Esophagus muscularis mucosa (tissue), 4 donors: ENCODE measurements at regions not wholly inside any gene's neighbourhood (a gene's known extent, or its start where the extent isn't known, plus 50 kb on each side); places are given as distances from the start of the nearest gene placed in this dataset.

Source experiments
- DNase-seq: peaks from one replicate; pipeline ENCODE4 v3.0.0-alpha.2; 2017; ENCODE audit errors: extremely low spot score
- H3K27ac ChIP-seq, 4 donors: fragments of 200-600 bp; sonication (generic); replicated peaks in 1 of 4; 1 replicate in 3 of 4; 2 replicates in 1 of 4; pipeline ENCODE4 v1.5.1; 2016 to 2019; ENCODE audit warnings: mild to moderate bottlenecking in 1 of 4
- H3K27me3 ChIP-seq, 4 donors: fragments of 200-600 bp; sonication (generic); one replicate each; pipeline versions ENCODE4 v1.5.1 to v1.6.0; 2016 to 2019
- H3K36me3 ChIP-seq, 4 donors: fragments of 200-600 bp; sonication (generic); one replicate each; pipeline ENCODE4 v1.5.1; 2016 to 2019
- H3K4me1 ChIP-seq, 4 donors: fragments of 200-600 bp; sonication (generic); one replicate each; pipeline ENCODE4 v1.5.1; 2016 to 2019
- H3K4me3 ChIP-seq, 4 donors: fragments of 200-600 bp; sonication (generic); 1 replicate in 2 of 4; 2 replicates in 2 of 4; pipeline ENCODE4 v1.5.1; 2016 to 2019; ENCODE audit warnings: mild to moderate bottlenecking in 4 of 4, moderate library complexity in 1 of 4
- H3K9me3 ChIP-seq, 4 donors: fragments of 200-600 bp; sonication (generic); 1 replicate in 3 of 4; 2 replicates in 1 of 4; pipeline ENCODE4 v1.5.1; 2016 to 2019
- EP300 ChIP-seq: sonication (generic); formaldehyde crosslinking; IDR thresholded peaks from one replicate; pipeline ENCODE4 v1.6.1; 2017; ENCODE audit warnings: antibody characterized with exemption
- POLR2A ChIP-seq: fragments of 450-650 bp; IDR thresholded peaks from one replicate; pipeline ENCODE4 v1.6.1; 2017; ENCODE audit warnings: antibody characterized with exemption, moderate library complexity, mild to moderate bottlenecking, low read depth
- POLR2AphosphoS5 ChIP-seq, 2 donors: sonication (generic); formaldehyde crosslinking; IDR thresholded peaks; one replicate each; pipeline ENCODE4 v1.6.1; 2017; ENCODE audit warnings: antibody characterized with exemption in 2 of 2
- WGBS: methylation state at CpG from one replicate; pipeline ENCODE4 v1.1.5; 2018; 5-methylcytosine and 5-hydroxymethylcytosine counted together
- intact Hi-C: fragments of 100-400 bp; cut with DNase I; formaldehyde crosslinking; loops from one replicate; pipeline ENCODE4 v1.15.1; 2023
- TF ChIP-seq, protein P1 (sequence below), 3 experiments: fragments of 200-600 bp in 2 of 3; fragments of 450-650 bp in 1 of 3; sonication (generic) in 2 of 3; IDR thresholded peaks; one replicate each; pipeline ENCODE4 v1.5.1; 2017 to 2019; ENCODE audit warnings: antibody characterized with exemption in 3 of 3, mild to moderate bottlenecking in 2 of 3, moderate library complexity in 1 of 3

DNA sequence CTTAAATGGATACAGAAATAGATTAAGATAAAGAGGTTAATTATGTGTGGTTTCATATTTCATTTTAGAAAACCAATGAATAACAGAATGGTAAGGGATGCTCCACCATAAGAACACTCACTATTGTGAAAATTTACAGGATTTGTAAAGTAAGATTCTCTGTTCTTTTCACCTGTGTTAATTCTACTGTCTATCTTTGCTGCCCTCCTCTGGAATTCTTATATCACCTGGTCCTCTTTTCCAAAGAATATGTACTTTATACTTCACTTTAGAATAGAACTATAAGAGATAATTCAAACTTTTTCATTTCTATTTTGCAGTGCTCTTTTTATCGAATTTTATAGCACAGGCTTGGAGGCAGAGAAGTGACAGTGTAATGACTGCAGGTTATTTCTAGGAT lies 213.4 kb downstream of the LURAP1L start:
- TF ChIP-seq, protein P1, sequence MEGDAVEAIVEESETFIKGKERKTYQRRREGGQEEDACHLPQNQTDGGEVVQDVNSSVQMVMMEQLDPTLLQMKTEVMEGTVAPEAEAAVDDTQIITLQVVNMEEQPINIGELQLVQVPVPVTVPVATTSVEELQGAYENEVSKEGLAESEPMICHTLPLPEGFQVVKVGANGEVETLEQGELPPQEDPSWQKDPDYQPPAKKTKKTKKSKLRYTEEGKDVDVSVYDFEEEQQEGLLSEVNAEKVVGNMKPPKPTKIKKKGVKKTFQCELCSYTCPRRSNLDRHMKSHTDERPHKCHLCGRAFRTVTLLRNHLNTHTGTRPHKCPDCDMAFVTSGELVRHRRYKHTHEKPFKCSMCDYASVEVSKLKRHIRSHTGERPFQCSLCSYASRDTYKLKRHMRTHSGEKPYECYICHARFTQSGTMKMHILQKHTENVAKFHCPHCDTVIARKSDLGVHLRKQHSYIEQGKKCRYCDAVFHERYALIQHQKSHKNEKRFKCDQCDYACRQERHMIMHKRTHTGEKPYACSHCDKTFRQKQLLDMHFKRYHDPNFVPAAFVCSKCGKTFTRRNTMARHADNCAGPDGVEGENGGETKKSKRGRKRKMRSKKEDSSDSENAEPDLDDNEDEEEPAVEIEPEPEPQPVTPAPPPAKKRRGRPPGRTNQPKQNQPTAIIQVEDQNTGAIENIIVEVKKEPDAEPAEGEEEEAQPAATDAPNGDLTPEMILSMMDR (IDR thresholded peaks at IDR 0.05): peak in 1 of 3 experiments; percentile 18
- TF ChIP-seq POLR2A: no peak
- Histone ChIP-seq H3K27me3 (no peaks in the 10 kb centered on the region), H3K4me1 (no peaks in the 10 kb centered on the region), H3K4me3 (no peak overlapping the region), H3K36me3 (no peaks in the 10 kb centered on the region), H3K9me3 (no peaks in the 10 kb centered on the region), H3K27ac (no peak overlapping the region)
- WGBS: 78% methylated on average over 1 of the region's 1 CpG
- intact Hi-C loops: loop anchor here (10.0 kb wide), 1 partner anchor 263 kb away; no protein-coding TSS in a partner anchor
- no peak for DNase-seq

DNA sequence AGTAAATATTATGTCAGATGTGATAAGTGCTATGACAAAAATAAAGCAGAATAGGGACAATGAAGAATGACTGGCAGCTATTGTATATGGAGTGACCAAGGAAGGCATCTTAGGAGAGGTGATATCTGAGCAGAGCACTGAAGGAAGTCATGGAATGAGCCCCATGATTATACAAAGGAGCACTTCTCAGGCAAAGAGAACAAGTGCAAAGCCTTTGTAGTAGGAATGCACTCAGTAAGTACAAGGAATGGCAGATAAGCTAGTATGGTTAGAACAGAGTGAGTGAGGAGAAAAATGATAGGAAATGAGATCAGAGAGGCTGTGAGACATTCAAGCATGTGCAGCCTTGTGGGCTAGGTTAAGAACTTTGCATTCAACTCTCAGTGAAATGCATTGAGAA lies 214.8 kb downstream of the LURAP1L start:
- intact Hi-C loops: loop anchor here (10.0 kb wide), 1 partner anchor 265 kb away; no protein-coding TSS in a partner anchor

DNA sequence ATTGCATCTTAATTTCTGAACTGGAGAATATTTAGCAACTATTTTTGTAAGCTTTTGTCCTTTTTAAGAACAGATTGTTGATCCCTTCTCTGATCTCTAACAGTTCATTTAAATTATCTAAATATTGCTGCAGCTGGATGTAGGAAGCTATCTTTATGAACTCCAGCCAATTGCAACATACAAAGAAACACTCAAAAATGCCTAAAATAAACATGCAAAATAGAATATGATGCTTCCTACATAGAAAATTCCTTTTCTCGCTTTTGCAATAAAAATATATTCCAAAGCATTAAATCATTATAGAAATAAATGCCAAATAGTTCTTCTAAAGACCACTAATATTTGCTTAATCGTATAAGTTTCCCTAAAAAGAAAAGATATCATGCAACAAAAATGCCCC lies 218.6 kb downstream of the LURAP1L start:
- DNase-seq: no peak
- TF ChIP-seq EP300 (no peak), POLR2AphosphoS5 (IDR thresholded peaks at IDR 0.05) (no peak), POLR2A (no peak)
- TF ChIP-seq, protein P1 (IDR thresholded peaks at IDR 0.05): no peak
- no peaks in the 10 kb centered on the region for H3K36me3 ChIP-seq
- no peaks in the 10 kb centered on the region for H3K9me3 ChIP-seq
- WGBS: 76% methylated on average over 2 of the region's 2 CpGs
- intact Hi-C loops: no loop called here
- H3K27me3 ChIP-seq: no peaks in the 10 kb centered on the region
- H3K27ac ChIP-seq: no peak overlapping the region
- peaks cover 0 to 9% (median 6%) of the 10 kb centered on the region in 4 donors for H3K4me1 ChIP-seq
- no peak overlapping the region for H3K4me3 ChIP-seq

More for the DNA sequence above, 214.8 kb downstream of the LURAP1L start:
- no peaks in the 10 kb centered on the region for H3K9me3 ChIP-seq
- no peak overlapping the region for H3K4me3 ChIP-seq
- TF ChIP-seq POLR2AphosphoS5 (IDR thresholded peaks at IDR 0.05): no peak
- TF ChIP-seq EP300: no peak
- TF ChIP-seq POLR2A: no peak
- TF ChIP-seq, protein P1 (IDR thresholded peaks at IDR 0.05): no peak
- no peaks in the 10 kb centered on the region for H3K36me3 ChIP-seq
- H3K4me1 ChIP-seq: no peaks in the 10 kb centered on the region
- no peak overlapping the region for H3K27ac ChIP-seq
- no peaks in the 10 kb centered on the region for H3K27me3 ChIP-seq
- no peak for DNase-seq

DNA sequence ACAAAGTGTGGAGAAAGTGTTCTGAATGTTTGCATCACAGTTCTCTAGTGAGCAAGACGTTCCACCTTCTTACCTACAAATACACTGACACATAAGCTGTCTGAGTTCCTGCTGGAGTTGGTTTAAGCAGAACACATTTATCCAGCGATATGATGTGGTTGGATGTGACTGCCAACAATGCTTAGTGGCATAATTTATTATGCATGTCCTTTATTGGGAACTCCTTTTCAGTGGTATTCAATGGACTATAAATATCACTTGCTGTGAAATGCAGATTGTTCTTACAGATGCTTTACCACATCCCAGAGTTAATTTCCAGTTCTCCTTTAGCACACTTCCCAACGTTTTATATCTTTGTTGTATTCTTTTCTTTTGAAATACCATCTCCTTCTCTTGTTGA lies 222.2 kb downstream of the LURAP1L start:
- Histone ChIP-seq H3K4me1 (peaks cover 0 to 16% (median 7%) of the 10 kb centered on the region in 4 donors), H3K9me3 (no peaks in the 10 kb centered on the region), H3K27ac (no peak overlapping the region), H3K4me3 (no peak overlapping the region), H3K36me3 (no peaks in the 10 kb centered on the region), H3K27me3 (no peaks in the 10 kb centered on the region)
- intact Hi-C loops: no loop called here
- no peak for DNase-seq
- WGBS: 17% methylated on average over 3 of the region's 3 CpGs
- no peak for TF ChIP-seq POLR2AphosphoS5 (IDR thresholded peaks at IDR 0.05)
- TF ChIP-seq EP300: no peak
- TF ChIP-seq POLR2A: no peak
- TF ChIP-seq, protein P1 (IDR thresholded peaks at IDR 0.05): no peak

DNA sequence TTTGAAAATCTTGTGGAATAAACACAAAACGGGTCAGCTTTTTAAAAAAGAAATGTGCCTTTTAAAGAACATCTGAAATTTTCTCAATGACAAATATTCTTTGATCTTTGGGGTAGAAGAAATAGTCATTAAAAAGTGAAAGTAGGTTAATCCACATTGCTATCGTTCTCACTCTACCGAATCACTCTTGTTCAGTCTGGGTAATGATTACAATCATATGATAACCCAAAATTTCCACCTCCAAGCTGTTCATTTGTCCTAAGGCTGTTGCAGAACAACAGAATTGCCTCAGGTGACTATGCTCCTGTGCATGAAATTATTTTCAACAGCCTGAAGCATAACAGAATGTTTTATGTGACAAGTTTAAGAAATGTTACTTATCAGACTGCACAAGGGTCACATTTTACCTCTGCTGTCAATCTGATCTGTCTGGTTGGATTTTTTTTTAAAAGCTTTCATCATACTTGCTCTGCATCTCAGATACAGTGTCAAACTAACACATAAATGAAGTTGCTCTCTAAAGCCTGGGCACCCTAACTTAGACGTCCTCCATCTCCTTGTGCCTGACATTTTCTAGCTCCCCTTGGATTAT lies 227.3 kb downstream of the LURAP1L start:
- intact Hi-C loops: no loop called here
- no peak overlapping the region for H3K27ac ChIP-seq
- TF ChIP-seq POLR2A: no peak
- TF ChIP-seq, protein P1 (IDR thresholded peaks at IDR 0.05): no peak
- TF ChIP-seq POLR2AphosphoS5 (IDR thresholded peaks at IDR 0.05): no peak
- TF ChIP-seq EP300: no peak
- H3K4me3 ChIP-seq: no peak overlapping the region
- H3K4me1 ChIP-seq: peaks cover 0 to 20% (median 11%) of the 10 kb centered on the region in 4 donors
- no peaks in the 10 kb centered on the region for H3K27me3 ChIP-seq
- DNase-seq: no peak
- H3K36me3 ChIP-seq: no peaks in the 10 kb centered on the region
- 42% methylated on average over 4 of the region's 4 CpGs for WGBS
- H3K9me3 ChIP-seq: peaks cover 0 to 3% (median 0%) of the 10 kb centered on the region in 4 donors
